Cardiac fibroblast (primary cell): ENCODE measurements at regions not wholly inside any gene's neighbourhood (a gene's known extent, or its start where the extent isn't known, plus 50 kb on each side); places are given as distances from the start of the nearest gene placed in this dataset.

Source experiments
- DNase-seq, 2 donors: peaks; one replicate each; pipeline versions ENCODE4 v3.0.0 to v3.0.0-alpha.2; 2010; ENCODE audit warnings: low read depth in 2 of 2
- H3K4me3 ChIP-seq, 2 donors: replicated peaks in 1 of 2; 1 replicate in 1 of 2; 2 replicates in 1 of 2; pipeline ENCODE4 v1.5.1; 2011; ENCODE audit warnings: low read depth in 2 of 2, low read length in 2 of 2, mild to moderate bottlenecking in 2 of 2, moderate library complexity in 1 of 2
- TF ChIP-seq, protein P1 (sequence below): IDR thresholded peaks from one replicate; pipeline ENCODE4 v1.5.1; 2011; ENCODE audit warnings: low read depth, mild to moderate bottlenecking, low read length, inconsistent platforms

DNA sequence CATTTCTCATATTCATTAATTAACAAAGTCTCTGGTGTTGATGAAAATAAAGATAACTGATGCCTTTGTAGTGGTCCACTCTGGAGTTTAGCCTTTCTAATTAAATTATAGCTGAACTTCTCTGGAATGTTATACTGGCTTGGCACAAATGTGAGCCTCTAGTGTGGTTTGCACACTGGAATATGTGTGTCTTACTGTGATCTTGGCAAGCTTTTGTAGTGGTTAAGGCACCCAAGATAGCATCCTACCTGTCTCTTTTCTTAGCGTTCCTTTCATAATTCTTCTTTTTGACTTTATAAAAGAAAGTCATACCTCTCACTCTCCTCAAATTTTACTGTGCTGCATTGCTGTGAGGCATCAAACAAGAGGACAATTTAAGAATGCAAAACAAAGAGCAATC lies 107.4 kb downstream of the UTRN start:
- TF ChIP-seq, protein P1, sequence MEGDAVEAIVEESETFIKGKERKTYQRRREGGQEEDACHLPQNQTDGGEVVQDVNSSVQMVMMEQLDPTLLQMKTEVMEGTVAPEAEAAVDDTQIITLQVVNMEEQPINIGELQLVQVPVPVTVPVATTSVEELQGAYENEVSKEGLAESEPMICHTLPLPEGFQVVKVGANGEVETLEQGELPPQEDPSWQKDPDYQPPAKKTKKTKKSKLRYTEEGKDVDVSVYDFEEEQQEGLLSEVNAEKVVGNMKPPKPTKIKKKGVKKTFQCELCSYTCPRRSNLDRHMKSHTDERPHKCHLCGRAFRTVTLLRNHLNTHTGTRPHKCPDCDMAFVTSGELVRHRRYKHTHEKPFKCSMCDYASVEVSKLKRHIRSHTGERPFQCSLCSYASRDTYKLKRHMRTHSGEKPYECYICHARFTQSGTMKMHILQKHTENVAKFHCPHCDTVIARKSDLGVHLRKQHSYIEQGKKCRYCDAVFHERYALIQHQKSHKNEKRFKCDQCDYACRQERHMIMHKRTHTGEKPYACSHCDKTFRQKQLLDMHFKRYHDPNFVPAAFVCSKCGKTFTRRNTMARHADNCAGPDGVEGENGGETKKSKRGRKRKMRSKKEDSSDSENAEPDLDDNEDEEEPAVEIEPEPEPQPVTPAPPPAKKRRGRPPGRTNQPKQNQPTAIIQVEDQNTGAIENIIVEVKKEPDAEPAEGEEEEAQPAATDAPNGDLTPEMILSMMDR = no peak
- H3K4me3 ChIP-seq = no peak overlapping the region
- DNase-seq = no peak

DNA sequence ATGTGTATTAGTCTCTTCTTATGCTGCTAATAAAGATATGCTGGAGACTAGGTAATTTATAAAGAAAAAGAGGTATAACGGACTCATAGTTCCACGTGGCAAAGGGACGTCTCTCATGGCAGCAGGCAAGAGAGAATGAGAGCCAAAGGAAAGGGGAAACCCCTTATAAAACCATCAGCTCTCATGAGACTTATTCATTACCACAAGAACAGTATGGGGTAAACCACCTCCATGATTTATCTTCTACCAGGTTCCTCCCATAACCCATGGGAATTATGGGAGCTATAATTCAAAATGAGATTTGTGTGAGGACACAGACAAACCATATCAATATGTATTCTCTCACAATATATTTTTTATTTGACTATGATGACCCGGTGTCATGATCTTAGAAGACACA lies 109.1 kb downstream of the UTRN start:
- no peak for DNase-seq
- TF ChIP-seq, protein P1 = no peak
- H3K4me3 ChIP-seq = no peak overlapping the region

DNA sequence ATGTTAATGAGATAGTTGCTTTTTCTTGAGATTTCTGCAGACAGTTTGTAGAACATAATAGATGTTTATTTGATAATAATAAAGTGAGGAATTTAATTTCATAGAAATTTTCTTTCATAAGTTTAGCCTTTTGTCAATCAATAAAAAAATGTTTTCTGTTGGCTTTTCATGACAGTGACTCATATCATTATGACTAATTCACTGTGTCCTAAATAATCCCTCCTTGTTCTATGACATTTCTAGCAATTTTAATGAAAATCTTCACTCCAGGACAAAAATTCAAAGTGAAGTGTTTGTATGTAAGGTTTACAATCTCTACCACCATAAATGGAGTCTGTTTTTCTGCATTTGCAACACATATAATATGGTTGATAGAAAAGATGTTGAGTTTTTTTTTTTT lies 109.9 kb downstream of the UTRN start:
- H3K4me3 ChIP-seq = no peak overlapping the region
- peak in 1 of 2 donors; percentile 45 for DNase-seq
- TF ChIP-seq, protein P1 = no peak

DNA sequence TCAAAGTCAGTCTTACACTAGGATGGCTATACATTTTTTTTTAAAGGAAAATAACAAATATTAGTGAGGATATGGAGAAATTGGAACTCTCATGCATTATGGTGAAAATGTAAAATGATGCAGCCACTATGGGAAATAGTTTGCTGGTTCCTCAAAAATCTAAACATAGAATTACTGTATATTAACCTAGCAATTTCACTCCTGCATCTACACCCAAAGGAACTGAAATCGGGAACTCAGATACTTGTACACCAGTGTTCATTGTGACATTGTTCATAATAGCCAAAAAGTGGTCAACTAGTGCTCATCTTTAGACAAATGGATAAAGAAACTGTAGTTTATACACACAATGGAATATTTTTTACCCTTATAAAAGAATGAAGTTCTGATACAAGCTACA lies 110.7 kb downstream of the UTRN start:
- TF ChIP-seq, protein P1 = no peak
- H3K4me3 ChIP-seq = no peak overlapping the region
- DNase-seq = no peak

DNA sequence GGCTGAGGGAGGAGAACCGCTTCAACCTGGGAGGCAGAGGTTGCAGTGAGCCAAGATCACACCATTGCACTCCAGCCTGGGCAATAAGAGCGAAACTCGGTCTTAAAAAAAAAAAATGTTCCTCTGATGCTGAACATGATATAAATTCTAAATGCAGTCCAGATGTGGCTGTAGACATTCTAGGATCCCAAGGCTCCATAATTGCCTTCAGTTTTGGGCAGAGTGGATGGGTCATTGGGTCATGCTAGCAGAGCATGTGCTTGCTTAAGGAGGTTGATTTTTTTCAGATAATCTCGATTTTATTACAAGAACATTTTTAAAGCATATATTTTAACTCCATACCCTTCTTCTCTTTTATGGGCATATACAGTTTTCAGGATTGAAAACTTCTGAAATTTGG lies 112.0 kb downstream of the UTRN start:
- TF ChIP-seq, protein P1 = no peak
- DNase-seq = no peak

DNA sequence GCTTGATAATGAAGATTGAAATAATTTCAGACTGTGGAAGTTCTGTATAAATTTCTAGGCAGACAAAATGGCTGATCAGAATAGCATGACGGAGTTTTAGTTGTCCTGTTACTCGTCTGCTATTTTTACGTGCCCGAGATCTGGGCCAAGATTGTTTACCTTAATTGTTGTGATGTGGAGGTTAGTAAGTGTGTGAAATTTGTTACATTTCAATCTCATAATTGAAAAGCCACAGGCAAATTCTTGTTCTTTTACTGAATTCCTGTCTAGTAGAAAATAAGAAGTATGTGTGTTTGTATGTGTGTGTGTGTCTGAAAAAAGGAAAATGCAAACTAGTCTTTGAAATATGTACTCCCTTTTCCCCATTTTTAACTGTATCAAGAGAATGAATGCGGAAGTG lies 115.2 kb downstream of the UTRN start:
- TF ChIP-seq, protein P1 = no peak
- no peak overlapping the region for H3K4me3 ChIP-seq
- peak in 1 of 2 donors; percentile 54 for DNase-seq

More for the DNA sequence above, 112.0 kb downstream of the UTRN start:
- H3K4me3 ChIP-seq = no peak overlapping the region
